Activated CD4-positive, alpha-beta memory T cell treated with anti-CD3 and anti-CD28 coated beads, Interleukin-2, amount 10 ng/mL, durations not matched to agents 7 days and 5 days (primary cell): ENCODE measurements at regions not wholly inside any gene's neighbourhood (a gene's known extent, or its start where the extent isn't known, plus 50 kb on each side); places are given as distances from the start of the nearest gene placed in this dataset.
A peak's percentile ranks its signal among the peaks of the same experiment; 100 is the strongest.

ENCODE experiments used
- CTCF ChIA-PET: fragments of 350-600 bp; sonication (Branson Sonifier 250); formaldehyde crosslinking; loops from one replicate; lab custom pipeline; 2021; ENCODE audit warnings: antibody characterized with exemption, inconsistent platforms; lab: Charles Lee
- POLR2A ChIA-PET: fragments of 350-600 bp; sonication (Branson Sonifier 250); formaldehyde crosslinking; loops from one replicate; lab custom pipeline; 2021; ENCODE audit warnings: antibody characterized with exemption; lab: Charles Lee
- DNase-seq: peaks from one replicate; pipeline ENCODE4 v3.0.0-alpha.2; 2020
- H3K27ac Mint-ChIP-seq: one replicate; pipeline ENCODE4 v1.8.0; 2021; ENCODE audit warnings: mild to moderate bottlenecking, mixed read lengths
- H3K27me3 Mint-ChIP-seq: one replicate; pipeline ENCODE4 v1.8.0; 2021; ENCODE audit warnings: mixed read lengths
- H3K36me3 Mint-ChIP-seq: one replicate; pipeline ENCODE4 v1.8.0; 2021; ENCODE audit warnings: low read depth, mixed read lengths
- H3K4me1 Mint-ChIP-seq: one replicate; pipeline ENCODE4 v1.8.0; 2021; ENCODE audit warnings: mixed read lengths
- H3K4me3 Mint-ChIP-seq: one replicate; pipeline ENCODE4 v1.8.0; 2021; ENCODE audit warnings: mild to moderate bottlenecking, mixed read lengths
- H3K9me3 Mint-ChIP-seq: one replicate; pipeline ENCODE4 v1.8.0; 2021; ENCODE audit warnings: mixed read lengths

- Mint-ChIP-seq H3K36me3 (no peaks in the 10 kb centered on the region), H3K4me1 (no peaks in the 10 kb centered on the region), H3K9me3 (no peaks in the 10 kb centered on the region), H3K27ac (no peak overlapping the region), H3K4me3 (no peak overlapping the region), H3K27me3 (peaks cover 9% of the 10 kb centered on the region)
- ChIA-PET CTCF (no interaction called here), POLR2A (no interaction called here)
- no peak for DNase-seq
Observed at GRCh38 chr16:85363427-85363826, 249.7 kb upstream of the GSE1 start.

- CTCF ChIA-PET = no interaction called here
- no peaks in the 10 kb centered on the region for H3K4me1 Mint-ChIP-seq
Observed at GRCh38 chr16:85363881-85364280, 249.2 kb upstream of the GSE1 start.

GRCh38 chr16:85364323-85365040, 248.6 kb upstream of the GSE1 start:
- Mint-ChIP-seq H3K4me3 (no peak overlapping the region), H3K36me3 (no peaks in the 10 kb centered on the region), H3K9me3 (no peaks in the 10 kb centered on the region), H3K27me3 (peaks cover 9% of the 10 kb centered on the region), H3K27ac (no peak overlapping the region), H3K4me1 (no peaks in the 10 kb centered on the region)
- no peak for DNase-seq
- ChIA-PET CTCF (no interaction called here), POLR2A (no interaction called here)

More at GRCh38 chr16:85363881-85364280, 249.2 kb upstream of the GSE1 start:
- no peak for DNase-seq
- H3K36me3 Mint-ChIP-seq = no peaks in the 10 kb centered on the region
- POLR2A ChIA-PET = no interaction called here
- peaks cover 9% of the 10 kb centered on the region for H3K27me3 Mint-ChIP-seq
- no peak overlapping the region for H3K4me3 Mint-ChIP-seq
- H3K27ac Mint-ChIP-seq = no peak overlapping the region
- H3K9me3 Mint-ChIP-seq = no peaks in the 10 kb centered on the region

- Mint-ChIP-seq H3K4me3 (no peak overlapping the region), H3K9me3 (no peaks in the 10 kb centered on the region), H3K4me1 (no peaks in the 10 kb centered on the region), H3K36me3 (no peaks in the 10 kb centered on the region), H3K27ac (no peak overlapping the region), H3K27me3 (peaks cover 9% of the 10 kb centered on the region)
- POLR2A ChIA-PET = no interaction called here
- DNase-seq = no peak
- CTCF ChIA-PET = no interaction called here
Observed at GRCh38 chr16:85365120-85365519, 248.0 kb upstream of the GSE1 start.

- H3K27me3 Mint-ChIP-seq = peaks cover 2% of the 10 kb centered on the region
- CTCF ChIA-PET = no interaction called here
- no peaks in the 10 kb centered on the region for H3K4me1 Mint-ChIP-seq
- no peak for DNase-seq
- H3K4me3 Mint-ChIP-seq = no peak overlapping the region
- no peak overlapping the region for H3K27ac Mint-ChIP-seq
- POLR2A ChIA-PET = no interaction called here
- H3K9me3 Mint-ChIP-seq = no peaks in the 10 kb centered on the region
- no peaks in the 10 kb centered on the region for H3K36me3 Mint-ChIP-seq
Observed at GRCh38 chr16:85366031-85366763, 246.9 kb upstream of the GSE1 start.

GRCh38 chr16:85367485-85367884, 245.6 kb upstream of the GSE1 start:
- H3K27me3 Mint-ChIP-seq = peaks cover 1% of the 10 kb centered on the region
- no peak for DNase-seq
- ChIA-PET POLR2A (no interaction called here), CTCF (no interaction called here)
- peaks cover 1% of the 10 kb centered on the region for H3K4me1 Mint-ChIP-seq
- no peaks in the 10 kb centered on the region for H3K36me3 Mint-ChIP-seq
- no peak overlapping the region for H3K27ac Mint-ChIP-seq
- H3K4me3 Mint-ChIP-seq = no peak overlapping the region
- no peaks in the 10 kb centered on the region for H3K9me3 Mint-ChIP-seq

- H3K27me3 Mint-ChIP-seq = peaks cover 1% of the 10 kb centered on the region
- ChIA-PET POLR2A (no interaction called here), CTCF (no interaction called here)
- H3K36me3 Mint-ChIP-seq = no peaks in the 10 kb centered on the region
- H3K4me3 Mint-ChIP-seq = no peak overlapping the region
- no peak overlapping the region for H3K27ac Mint-ChIP-seq
- no peak for DNase-seq
- no peaks in the 10 kb centered on the region for H3K9me3 Mint-ChIP-seq
- H3K4me1 Mint-ChIP-seq = peaks cover 11% of the 10 kb centered on the region
Observed at GRCh38 chr16:85369060-85369459, 244.1 kb upstream of the GSE1 start.

- peaks cover 11% of the 10 kb centered on the region for H3K4me1 Mint-ChIP-seq
- CTCF ChIA-PET = no interaction called here
- H3K27ac Mint-ChIP-seq = no peak overlapping the region
- H3K27me3 Mint-ChIP-seq = peaks cover 1% of the 10 kb centered on the region
- DNase-seq = peak; percentile 50
- no peaks in the 10 kb centered on the region for H3K9me3 Mint-ChIP-seq
- H3K4me3 Mint-ChIP-seq = no peak overlapping the region
- H3K36me3 Mint-ChIP-seq = no peaks in the 10 kb centered on the region
- POLR2A ChIA-PET = no interaction called here
Observed at GRCh38 chr16:85369741-85370528, 243.2 kb upstream of the GSE1 start.

GRCh38 chr16:85370543-85370880, 242.6 kb upstream of the GSE1 start:
- Mint-ChIP-seq H3K4me1 (peaks cover 11% of the 10 kb centered on the region), H3K36me3 (no peaks in the 10 kb centered on the region)

GRCh38 chr16:85370881-85371651, 242.1 kb upstream of the GSE1 start:
- no peaks in the 10 kb centered on the region for H3K36me3 Mint-ChIP-seq
- no peak overlapping the region for H3K4me3 Mint-ChIP-seq
- no peak for DNase-seq
- H3K27me3 Mint-ChIP-seq = peaks cover 1% of the 10 kb centered on the region
- ChIA-PET CTCF (interaction anchor here (1.3 kb wide), 1 partner anchor 10 kb away, joined by 3 read pairs; no protein-coding TSS in a partner anchor), POLR2A (no interaction called here)
- no peaks in the 10 kb centered on the region for H3K9me3 Mint-ChIP-seq
- no peak overlapping the region for H3K27ac Mint-ChIP-seq
- peaks cover 11% of the 10 kb centered on the region for H3K4me1 Mint-ChIP-seq

More at GRCh38 chr16:85370543-85370880, 242.6 kb upstream of the GSE1 start:
- no peak for DNase-seq
- ChIA-PET CTCF (no interaction called here), POLR2A (no interaction called here)
- Mint-ChIP-seq H3K27ac (no peak overlapping the region), H3K27me3 (peaks cover 1% of the 10 kb centered on the region), H3K9me3 (no peaks in the 10 kb centered on the region), H3K4me3 (no peak overlapping the region)

- DNase-seq = no peak
- H3K36me3 Mint-ChIP-seq = no peaks in the 10 kb centered on the region
- H3K27ac Mint-ChIP-seq = no peak overlapping the region
- ChIA-PET POLR2A (no interaction called here), CTCF (interaction anchor here (1.3 kb wide), 1 partner anchor 9 kb away, joined by 3 read pairs; no protein-coding TSS in a partner anchor)
- H3K4me3 Mint-ChIP-seq = no peak overlapping the region
- peaks cover 11% of the 10 kb centered on the region for H3K4me1 Mint-ChIP-seq
- H3K27me3 Mint-ChIP-seq = peaks cover 1% of the 10 kb centered on the region
- no peaks in the 10 kb centered on the region for H3K9me3 Mint-ChIP-seq
Observed at GRCh38 chr16:85371948-85372347, 241.2 kb upstream of the GSE1 start.

- Mint-ChIP-seq H3K36me3 (no peaks in the 10 kb centered on the region), H3K9me3 (no peaks in the 10 kb centered on the region), H3K27ac (no peak overlapping the region), H3K27me3 (peaks cover 2% of the 10 kb centered on the region), H3K4me1 (peaks cover 11% of the 10 kb centered on the region), H3K4me3 (no peak overlapping the region)
- DNase-seq = peak; percentile 29
- ChIA-PET CTCF (interaction anchor here (0.7 to 1.3 kb wide), 2 partner anchors 8 to 37 kb away, joined by 3 read pairs; no protein-coding TSS in a partner anchor), POLR2A (no interaction called here)
Observed at GRCh38 chr16:85372627-85373372, 240.3 kb upstream of the GSE1 start.
